A549 (cell line): ENCODE measurements at regions not wholly inside any gene's neighbourhood (a gene's known extent, or its start where the extent isn't known, plus 50 kb on each side); places are given as distances from the start of the nearest gene placed in this dataset.

Source experiments
- ATAC-seq, 2 experiments: fragments of 200-7000 bp in 1 of 2; fragments of >200 bp in 1 of 2; cut with Nextera tagmentation in 1 of 2; cut with Tn5 transposase in 1 of 2; 3 replicates each; pipeline versions ENCODE4 v1.8.0 to v1.9.1; 2018 to 2020; ENCODE audit warnings: mild to moderate bottlenecking in 1 of 2, moderate library complexity in 1 of 2
- CTCF ChIA-PET: fragments of 300-600 bp; sonication (Branson Sonifier 250); formaldehyde crosslinking; extraction: SDS; loops from one replicate; lab custom pipeline; 2021; ENCODE audit warnings: antibody characterized with exemption, inconsistent platforms; lab: Yijun Ruan, JAX
- POLR2A ChIA-PET: fragments of 350-600 bp; formaldehyde crosslinking; extraction: SDS; loops from one replicate; lab custom pipeline; 2021; ENCODE audit warnings: antibody characterized with exemption, inconsistent platforms; lab: Yijun Ruan, JAX
- DNase-seq, 2 experiments: peaks; one replicate each; pipeline versions ENCODE4 v3.0.0 to v3.0.0-alpha.2; 2011 to 2016; ENCODE audit warnings: low read depth in 1 of 2, low spot score in 1 of 2
- FAIRE-seq: peaks from 2 replicates; lab custom pipeline; 2011; peaks lifted over from hg19 to GRCh38; lab: Jason Lieb, UNC
- H3K27ac ChIP-seq, 2 experiments: fragments of >200 bp; sonication (Bioruptor Twin); formaldehyde crosslinking; 3 replicates each; pipeline ENCODE4 v1.5.1; 2016 to 2017
- H3K4me1 ChIP-seq: fragments of >200 bp; sonication (Bioruptor Twin); formaldehyde crosslinking; 3 replicates; pipeline ENCODE4 v1.6.1; 2016
- H3K4me2 ChIP-seq: fragments of >200 bp; sonication (Bioruptor Twin); formaldehyde crosslinking; 3 replicates; pipeline ENCODE4 v1.6.1; 2016
- H3K4me3 ChIP-seq: fragments of >200 bp; sonication (Bioruptor Twin); formaldehyde crosslinking; 3 replicates; pipeline ENCODE4 v1.5.1; 2016
- H3K9me3 ChIP-seq: fragments of >200 bp; sonication (Bioruptor Twin); formaldehyde crosslinking; 3 replicates; pipeline ENCODE4 v1.6.1; 2016
- CBX2 ChIP-seq: fragments of 200-600 bp; sonication (generic); IDR thresholded peaks from 2 replicates; pipeline ENCODE4 v1.6.1; 2016; ENCODE audit warnings: low read depth, mild to moderate bottlenecking, borderline replicate concordance
- CBX8 ChIP-seq: fragments of 200-600 bp; sonication (generic); IDR thresholded peaks from 2 replicates; pipeline ENCODE4 v1.6.1; 2016
- EHMT2 ChIP-seq: fragments of 200-600 bp; sonication (generic); IDR thresholded peaks from 2 replicates; pipeline ENCODE4 v1.6.1; 2016; ENCODE audit warnings: antibody characterized with exemption, low read depth, mild to moderate bottlenecking, moderate library complexity
- HOXA7 ChIP-seq: fragments of 250-450 bp; sonication (Bioruptor Pico); IDR thresholded peaks from 2 replicates; pipeline ENCODE4 v1.5.0; 2020; ENCODE audit warnings: mild to moderate bottlenecking, moderate library complexity
- HOXB13 ChIP-seq: fragments of 250-450 bp; sonication (Bioruptor Pico); IDR thresholded peaks from 2 replicates; pipeline ENCODE4 v1.5.0; 2020; ENCODE audit warnings: low read depth, mild to moderate bottlenecking, moderate library complexity
- HOXB5 ChIP-seq: fragments of 250-450 bp; sonication (Bioruptor Pico); IDR thresholded peaks from 2 replicates; pipeline ENCODE4 v1.5.0; 2020; ENCODE audit warnings: mild to moderate bottlenecking, moderate library complexity
- KDM5A ChIP-seq: fragments of 200-600 bp; sonication (generic); IDR thresholded peaks from 2 replicates; pipeline ENCODE4 v1.6.1; 2016; ENCODE audit warnings: antibody characterized with exemption, mild to moderate bottlenecking
- MAZ ChIP-seq: fragments of 150-350 bp; IDR thresholded peaks from 2 replicates; pipeline ENCODE4 v1.6.1; 2014; ENCODE audit warnings: antibody characterized with exemption, low read depth, low read length, borderline replicate concordance
- NFE2L2 ChIP-seq: fragments of 150-350 bp; conservative IDR thresholded peaks from 2 replicates; pipeline ENCODE4 v1.6.1; 2014; ENCODE audit warnings: low read length
- NPAS2 ChIP-seq: fragments of 250-450 bp; sonication (Bioruptor Pico); IDR thresholded peaks from 2 replicates; pipeline ENCODE4 v1.8.0; 2022; ENCODE audit warnings: mild to moderate bottlenecking, moderate library complexity, borderline replicate concordance
- NR3C1 ChIP-seq: fragments of >200 bp; sonication (Bioruptor Twin); formaldehyde crosslinking; IDR thresholded peaks from 3 replicates; pipeline ENCODE4 v1.6.1; 2017
- PHF8 ChIP-seq: fragments of 200-600 bp; sonication (generic); IDR thresholded peaks from 2 replicates; pipeline ENCODE4 v1.6.1; 2016; ENCODE audit warnings: low read depth, mild to moderate bottlenecking, antibody characterized with exemption, moderate library complexity, borderline replicate concordance
- RAD21 ChIP-seq, 2 experiments: fragments of >200 bp in 1 of 2; sonication (Bioruptor Twin) in 1 of 2; formaldehyde crosslinking in 1 of 2; IDR thresholded peaks in 1 of 2; conservative IDR thresholded peaks in 1 of 2; 2 replicates in 1 of 2; 3 replicates in 1 of 2; pipeline ENCODE4 v1.6.1; 2012 to 2018; ENCODE audit warnings: inconsistent platforms in 1 of 2
- RARB ChIP-seq: fragments of 250-450 bp; sonication (Bioruptor Pico); IDR thresholded peaks from 2 replicates; pipeline ENCODE4 v1.8.0; 2021; ENCODE audit warnings: mild to moderate bottlenecking, moderate library complexity
- RCOR1 ChIP-seq: fragments of 150-350 bp; IDR thresholded peaks from 2 replicates; pipeline ENCODE4 v1.6.1; 2014; ENCODE audit warnings: antibody characterized with exemption, low read length, low read depth
- RNF2 ChIP-seq: fragments of 200-600 bp; sonication (generic); IDR thresholded peaks from 2 replicates; pipeline ENCODE4 v1.6.1; 2016; ENCODE audit warnings: low read depth, mild to moderate bottlenecking, antibody characterized with exemption, moderate library complexity, borderline replicate concordance
- SMC3 ChIP-seq: fragments of >200 bp; sonication (Bioruptor Twin); formaldehyde crosslinking; IDR thresholded peaks from 3 replicates; pipeline ENCODE4 v1.6.1; 2018; ENCODE audit warnings: inconsistent platforms
- TFCP2L1 ChIP-seq: fragments of 250-450 bp; sonication (Bioruptor Pico); IDR thresholded peaks from 2 replicates; pipeline ENCODE4 v1.5.0; 2021; ENCODE audit warnings: mild to moderate bottlenecking
- TP53 ChIP-seq: fragments of 250-450 bp; sonication (Bioruptor Pico); IDR thresholded peaks from 2 replicates; pipeline ENCODE4 v1.5.0; 2021; ENCODE audit warnings: mild to moderate bottlenecking, moderate library complexity
- ZSCAN20 ChIP-seq: fragments of 250-450 bp; sonication (Bioruptor Pico); IDR thresholded peaks from 2 replicates; pipeline ENCODE4 v1.8.0; 2022; ENCODE audit warnings: mild to moderate bottlenecking, moderate library complexity
- WGBS: methylation state at CpG from one replicate; pipeline ENCODE4 v1.1.6; 2017; ENCODE audit errors: missing lambda C conversion rate; 5-methylcytosine and 5-hydroxymethylcytosine counted together
- TF ChIP-seq, protein P1 (sequence below): fragments of 250-450 bp; sonication (Bioruptor Pico); IDR thresholded peaks from 2 replicates; pipeline ENCODE4 v1.5.0; 2020; ENCODE audit warnings: low read depth, mild to moderate bottlenecking, moderate library complexity
- TF ChIP-seq, protein P2 (sequence below): fragments of >200 bp; sonication (Bioruptor Twin); formaldehyde crosslinking; IDR thresholded peaks from 2 replicates; pipeline ENCODE4 v1.6.1; 2016
- TF ChIP-seq, protein P3 (sequence below): fragments of 250-450 bp; sonication (Bioruptor Pico); IDR thresholded peaks from 2 replicates; pipeline ENCODE4 v1.5.0; 2021; ENCODE audit warnings: mild to moderate bottlenecking, moderate library complexity, borderline replicate concordance
- TF ChIP-seq, protein P4 (sequence below): fragments of 450-650 bp; IDR thresholded peaks from 2 replicates; pipeline ENCODE4 v1.6.1; 2014; ENCODE audit warnings: antibody characterized with exemption

DNA sequence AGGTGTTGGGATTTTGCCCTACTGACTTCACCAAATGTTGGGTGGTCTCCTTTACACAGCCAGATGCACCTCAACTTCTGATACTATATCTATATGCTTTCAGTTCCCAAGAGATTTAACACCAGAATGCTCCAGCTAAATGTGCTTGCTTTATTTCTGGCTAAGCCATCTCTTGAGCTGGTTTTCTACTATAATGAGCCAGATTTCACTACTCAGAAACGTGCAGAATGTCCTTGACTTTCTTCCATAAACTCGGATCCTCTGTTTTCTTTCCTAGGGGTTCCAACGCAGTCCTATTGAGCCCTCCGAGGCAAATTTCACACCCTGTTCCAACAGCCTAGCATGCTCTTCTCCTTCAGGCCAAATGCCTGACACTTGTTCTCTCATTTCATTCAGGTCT, 200.3 kb downstream of the DPY19L2 start (continued):
- TF ChIP-seq RCOR1 (no peak), TFCP2L1 (no peak), NPAS2 (CRISPR knock-in tag) (no peak), MAZ (no peak)
- TF ChIP-seq, protein P1, sequence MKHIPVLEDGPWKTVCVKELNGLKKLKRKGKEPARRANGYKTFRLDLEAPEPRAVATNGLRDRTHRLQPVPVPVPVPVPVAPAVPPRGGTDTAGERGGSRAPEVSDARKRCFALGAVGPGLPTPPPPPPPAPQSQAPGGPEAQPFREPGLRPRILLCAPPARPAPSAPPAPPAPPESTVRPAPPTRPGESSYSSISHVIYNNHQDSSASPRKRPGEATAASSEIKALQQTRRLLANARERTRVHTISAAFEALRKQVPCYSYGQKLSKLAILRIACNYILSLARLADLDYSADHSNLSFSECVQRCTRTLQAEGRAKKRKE (CRISPR knock-in tag): no peak

DNA sequence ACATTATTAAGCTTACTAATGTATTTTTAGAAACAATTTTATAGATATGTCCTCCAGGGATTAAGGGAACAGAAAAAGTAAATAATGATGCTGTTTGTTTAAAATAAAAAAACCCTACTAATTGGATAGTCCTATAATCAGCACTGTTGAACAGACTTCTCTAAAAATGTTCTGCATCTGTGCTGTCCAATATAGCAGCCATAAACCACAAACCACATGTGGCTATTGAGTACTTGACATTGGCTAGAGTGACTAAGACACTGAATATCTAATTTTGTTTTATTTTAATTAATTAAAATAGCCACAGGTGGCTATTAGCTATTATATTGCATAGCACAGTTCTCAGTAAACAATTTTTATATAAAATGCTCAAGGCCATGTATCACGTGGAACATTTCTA, 210.4 kb downstream of the DPY19L2 start:
- Histone ChIP-seq H3K4me2 (no peak overlapping the region), H3K27ac (no peak overlapping the region), H3K9me3 (no peaks in the 10 kb centered on the region), H3K4me1 (no peaks in the 10 kb centered on the region), H3K4me3 (no peak overlapping the region)
- ChIA-PET POLR2A (no interaction called here), CTCF (no interaction called here)
- no peak for DNase-seq
- ATAC-seq: no peak
- no peak for FAIRE-seq
- TF ChIP-seq CBX2: no peak
- no peak for TF ChIP-seq TFCP2L1
- TF ChIP-seq NFE2L2: no peak
- TF ChIP-seq PHF8: no peak
- no peak for TF ChIP-seq KDM5A
- TF ChIP-seq ZSCAN20 (CRISPR knock-in tag): no peak
- TF ChIP-seq, all 56 proteins: peak for 0
- WGBS: 13% methylated on average over 1 of the region's 1 CpG

DNA sequence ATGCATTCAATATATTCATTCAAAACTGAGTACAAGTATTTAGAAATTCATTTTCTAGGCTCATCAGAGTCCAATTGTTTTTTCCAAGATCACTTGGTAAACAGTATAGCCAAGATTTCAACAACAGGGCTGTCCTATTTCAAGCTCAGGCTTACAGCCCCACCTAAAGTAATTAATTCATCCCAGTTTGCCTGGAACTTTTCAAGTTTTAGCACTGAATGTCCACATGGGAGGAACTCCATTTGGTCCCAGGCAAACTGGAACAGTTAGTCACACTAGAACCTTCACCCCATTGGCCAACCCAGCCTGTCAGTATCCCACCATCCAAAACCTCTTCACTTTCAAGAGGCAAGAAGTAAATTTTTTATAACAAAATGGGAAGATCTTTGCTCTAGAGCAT, 210.9 kb downstream of the DPY19L2 start:
- Histone ChIP-seq H3K4me3 (no peak overlapping the region), H3K4me1 (no peaks in the 10 kb centered on the region), H3K9me3 (no peaks in the 10 kb centered on the region), H3K4me2 (no peak overlapping the region), H3K27ac (no peak overlapping the region)
- CTCF ChIA-PET: no interaction called here
- FAIRE-seq: no peak
- DNase-seq: no peak
- POLR2A ChIA-PET: no interaction called here
- ATAC-seq: no peak
- TF ChIP-seq, protein P2, sequence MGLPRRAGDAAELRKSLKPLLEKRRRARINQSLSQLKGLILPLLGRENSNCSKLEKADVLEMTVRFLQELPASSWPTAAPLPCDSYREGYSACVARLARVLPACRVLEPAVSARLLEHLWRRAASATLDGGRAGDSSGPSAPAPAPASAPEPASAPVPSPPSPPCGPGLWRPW: no peak
- TF ChIP-seq EHMT2 (no peak), RNF2 (no peak), KDM5A (no peak), NFE2L2 (no peak), SMC3 (no peak)

DNA sequence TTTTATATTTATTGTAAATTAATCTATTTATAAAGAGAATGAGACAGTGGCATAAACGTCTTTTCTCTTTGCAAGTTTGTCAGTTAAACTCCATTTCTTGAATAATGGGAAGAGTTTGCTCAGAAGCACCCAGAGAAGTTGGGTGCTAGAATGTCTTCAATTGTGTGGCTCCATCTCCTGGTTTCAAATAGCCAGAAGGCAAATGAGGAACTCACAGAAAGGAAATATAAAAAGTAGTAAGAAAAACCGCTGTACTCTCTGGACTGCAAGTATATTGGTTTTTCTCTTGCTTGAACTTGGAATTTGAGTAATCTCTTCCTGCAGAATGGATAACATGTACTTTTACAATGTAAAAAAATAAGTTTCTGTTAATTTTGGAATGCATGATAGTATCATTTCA, 217.5 kb downstream of the DPY19L2 start:
- no peak overlapping the region for H3K4me2 ChIP-seq
- DNase-seq (no peak), ATAC-seq (no peak), FAIRE-seq (no peak)
- no peak overlapping the region for H3K4me3 ChIP-seq
- no peak overlapping the region for H3K27ac ChIP-seq
- 13% methylated on average over 2 of the region's 2 CpGs for WGBS
- POLR2A ChIA-PET: no interaction called here
- no peaks in the 10 kb centered on the region for H3K9me3 ChIP-seq
- TF ChIP-seq, protein P3, sequence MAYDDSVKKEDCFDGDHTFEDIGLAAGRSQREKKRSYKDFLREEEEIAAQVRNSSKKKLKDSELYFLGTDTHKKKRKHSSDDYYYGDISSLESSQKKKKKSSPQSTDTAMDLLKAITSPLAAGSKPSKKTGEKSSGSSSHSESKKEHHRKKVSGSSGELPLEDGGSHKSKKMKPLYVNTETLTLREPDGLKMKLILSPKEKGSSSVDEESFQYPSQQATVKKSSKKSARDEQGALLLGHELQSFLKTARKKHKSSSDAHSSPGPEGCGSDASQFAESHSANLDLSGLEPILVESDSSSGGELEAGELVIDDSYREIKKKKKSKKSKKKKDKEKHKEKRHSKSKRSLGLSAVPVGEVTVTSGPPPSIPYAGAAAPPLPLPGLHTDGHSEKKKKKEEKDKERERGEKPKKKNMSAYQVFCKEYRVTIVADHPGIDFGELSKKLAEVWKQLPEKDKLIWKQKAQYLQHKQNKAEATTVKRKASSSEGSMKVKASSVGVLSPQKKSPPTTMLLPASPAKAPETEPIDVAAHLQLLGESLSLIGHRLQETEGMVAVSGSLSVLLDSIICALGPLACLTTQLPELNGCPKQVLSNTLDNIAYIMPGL: no peak
- TF ChIP-seq HOXB13: no peak
- TF ChIP-seq TP53 (CRISPR knock-in tag): no peak
- no peak for TF ChIP-seq RNF2
- TF ChIP-seq RAD21 (conservative IDR thresholded peaks at IDR 0.05 in 1 of 2, IDR thresholded peaks at IDR 0.05 in 1 of 2): no peak
- TF ChIP-seq, protein P4, sequence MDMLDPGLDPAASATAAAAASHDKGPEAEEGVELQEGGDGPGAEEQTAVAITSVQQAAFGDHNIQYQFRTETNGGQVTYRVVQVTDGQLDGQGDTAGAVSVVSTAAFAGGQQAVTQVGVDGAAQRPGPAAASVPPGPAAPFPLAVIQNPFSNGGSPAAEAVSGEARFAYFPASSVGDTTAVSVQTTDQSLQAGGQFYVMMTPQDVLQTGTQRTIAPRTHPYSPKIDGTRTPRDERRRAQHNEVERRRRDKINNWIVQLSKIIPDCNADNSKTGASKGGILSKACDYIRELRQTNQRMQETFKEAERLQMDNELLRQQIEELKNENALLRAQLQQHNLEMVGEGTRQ: no peak
- TF ChIP-seq, protein P1 (CRISPR knock-in tag): no peak
- no peak for TF ChIP-seq RARB (CRISPR knock-in tag)
- TF ChIP-seq CBX8: no peak
- no peak for TF ChIP-seq NR3C1
- TF ChIP-seq HOXB5 (CRISPR knock-in tag): no peak
- TF ChIP-seq HOXA7 (CRISPR knock-in tag): no peak
- CTCF ChIA-PET: no interaction called here
- no peaks in the 10 kb centered on the region for H3K4me1 ChIP-seq
